ENCODE measurements at regions not wholly inside any gene's neighbourhood (a gene's known extent, or its start where the extent isn't known, plus 50 kb on each side); places are given as distances from the start of the nearest gene placed in this dataset.
"Not testable (repeated sequence)": the region's sequence is repeated elsewhere in the genome, so short reads cannot be mapped to it uniquely, and the experiment has no call there.

GRCh38 chr7:106583706-106584690 lies 77.0 kb downstream of the CCDC71L start:
- DNase-seq: no peak

- DNase-seq: no peak
Measured at GRCh38 chr7:106583100-106583499, 77.9 kb downstream of the CCDC71L start.

- DNase-seq: no peak
Measured at GRCh38 chr7:106582365-106582764, 78.6 kb downstream of the CCDC71L start.

GRCh38 chr7:106579086-106579485 lies 81.9 kb downstream of the CCDC71L start:
- not testable (repeated sequence) for DNase-seq

- no peak for DNase-seq
Measured at GRCh38 chr7:106575138-106575823, 85.7 kb downstream of the CCDC71L start.

GRCh38 chr7:106573738-106574137 lies 87.2 kb downstream of the CCDC71L start:
- DNase-seq: no peak

- no peak for DNase-seq
Measured at GRCh38 chr7:106573125-106573663, 87.8 kb downstream of the CCDC71L start.

GRCh38 chr7:106572394-106573124 lies 88.4 kb downstream of the CCDC71L start:
- no peak for DNase-seq

GRCh38 chr7:106571563-106571962 lies 89.4 kb downstream of the CCDC71L start:
- no peak for DNase-seq

- DNase-seq: no peak
Measured at GRCh38 chr7:106570948-106571418, 90.0 kb downstream of the CCDC71L start.

GRCh38 chr7:106570146-106570545 lies 90.8 kb downstream of the CCDC71L start:
- no peak for DNase-seq

- no peak for DNase-seq
Measured at GRCh38 chr7:106569500-106569929, 91.4 kb downstream of the CCDC71L start.

GRCh38 chr7:106568680-106569499 lies 92.1 kb downstream of the CCDC71L start:
- peak; percentile 49 to 58 for DNase-seq

GRCh38 chr7:106568002-106568679 lies 92.8 kb downstream of the CCDC71L start:
- no peak for DNase-seq

- not testable (repeated sequence) for DNase-seq
Measured at GRCh38 chr7:106567204-106568001, 93.6 kb downstream of the CCDC71L start.

GRCh38 chr7:106566672-106567071 lies 94.3 kb downstream of the CCDC71L start:
- DNase-seq: no peak

GRCh38 chr7:106566196-106566595 lies 94.8 kb downstream of the CCDC71L start:
- DNase-seq: no peak

GRCh38 chr7:106565428-106565827 lies 95.5 kb downstream of the CCDC71L start:
- no peak for DNase-seq

GRCh38 chr7:106563466-106564150 lies 97.3 kb downstream of the CCDC71L start:
- DNase-seq: no peak

Measured in AML-193 (cell line).